SU-DHL-6 (cell line): ENCODE measurements at regions not wholly inside any gene's neighbourhood (a gene's known extent, or its start where the extent isn't known, plus 50 kb on each side); places are given as distances from the start of the nearest gene placed in this dataset.

Experiments
- H2AFZ ChIP-seq: fragments of 200-600 bp; sonication (generic); 2 replicates; pipeline ENCODE4 v1.6.1; 2014; ENCODE audit warnings: low read depth, mild to moderate bottlenecking, moderate library complexity, mixed read lengths, antibody characterized with exemption, low read length; ENCODE audit not compliant: severe bottlenecking
- H3F3A ChIP-seq: fragments of 200-600 bp; shearing (Covaris generic); 2 replicates; pipeline ENCODE4 v1.6.0; 2016; ENCODE audit warnings: antibody characterized with exemption, mild to moderate bottlenecking; ENCODE audit not compliant: insufficient read depth
- H3K27ac ChIP-seq: fragments of 200-600 bp; sonication (generic); 2 replicates; pipeline ENCODE4 v1.5.1; 2016; ENCODE audit warnings: low read depth, mild to moderate bottlenecking, low read length, moderate library complexity, mixed read lengths
- H3K27me3 ChIP-seq: fragments of 200-600 bp; sonication (generic), shearing (Covaris generic); 2 replicates; pipeline ENCODE4 v1.6.0; 2014; ENCODE audit warnings: mild to moderate bottlenecking, low read length
- H3K36me3 ChIP-seq: fragments of 200-600 bp; sonication (generic); 2 replicates; pipeline ENCODE4 v1.6.1; 2014; ENCODE audit warnings: mild to moderate bottlenecking, low read length, mixed read lengths
- H3K4me2 ChIP-seq: fragments of 300-600, 200-600 bp; shearing (Covaris generic), sonication (generic); 2 replicates; pipeline ENCODE4 v1.6.0; 2014; ENCODE audit warnings: low read length, low read depth, mild to moderate bottlenecking; ENCODE audit not compliant: poor library complexity, severe bottlenecking
- H3K4me3 ChIP-seq: fragments of 200-600 bp; sonication (generic); 2 replicates; pipeline ENCODE4 v1.5.1; 2014; ENCODE audit warnings: antibody characterized with exemption, low read length, mild to moderate bottlenecking, mixed read lengths; ENCODE audit not compliant: insufficient read depth, poor library complexity, severe bottlenecking
- H3K79me2 ChIP-seq: fragments of 200-600 bp; sonication (generic); 2 replicates; pipeline ENCODE4 v1.6.1; 2014; ENCODE audit warnings: mild to moderate bottlenecking, low read length, moderate library complexity; ENCODE audit not compliant: insufficient read depth
- H3K9ac ChIP-seq: fragments of 200-600 bp; sonication (generic); 2 replicates; pipeline ENCODE4 v1.7.0; 2014; ENCODE audit warnings: mild to moderate bottlenecking, low read length
- H3K9me2 ChIP-seq: fragments of 200-600 bp; sonication (generic); replicated peaks from 2 replicates; pipeline ENCODE4 v1.6.1; 2014; ENCODE audit warnings: low read length; ENCODE audit not compliant: insufficient read depth
- H3K9me3 ChIP-seq: fragments of 200-600 bp; sonication (generic); 2 replicates; pipeline ENCODE4 v1.6.1; 2014; ENCODE audit warnings: low read length, mixed read lengths; ENCODE audit not compliant: insufficient read depth
- H4K20me1 ChIP-seq: fragments of 200-600 bp; sonication (generic); 2 replicates; pipeline ENCODE4 v1.6.1; 2014; ENCODE audit warnings: low read depth, mild to moderate bottlenecking, antibody characterized with exemption, low read length, moderate library complexity, mixed read lengths
- CTCF ChIP-seq: fragments of 200-600 bp; sonication (generic); IDR thresholded peaks from one replicate; pipeline ENCODE4 v1.5.1; 2017; ENCODE audit warnings: antibody characterized with exemption, mild to moderate bottlenecking, low read length, moderate library complexity; ENCODE audit not compliant: insufficient read depth, poor library complexity, severe bottlenecking
- EZH2phosphoT487 ChIP-seq: fragments of 200-600 bp; sonication (generic), shearing (Covaris generic); conservative IDR thresholded peaks from 2 replicates; pipeline ENCODE4 v1.6.1; 2018; ENCODE audit warnings: mild to moderate bottlenecking, antibody characterized with exemption, low read length, moderate library complexity, mixed read lengths

- Histone ChIP-seq H3K4me3 (no peak overlapping the region), H3K9me3 (no peaks in the 10 kb centered on the region), H3K79me2 (no peaks in the 10 kb centered on the region), H2AFZ (no peak overlapping the region), H3K36me3 (no peaks in the 10 kb centered on the region), H3K27ac (no peak overlapping the region), H3K27me3 (no peaks in the 10 kb centered on the region), H3K4me2 (no peak overlapping the region), H3K9me2 (no peaks in the 10 kb centered on the region), H3K9ac (no peak overlapping the region), H3F3A (no peaks in the 10 kb centered on the region), H4K20me1 (no peaks in the 10 kb centered on the region)
- TF ChIP-seq CTCF (no peak), EZH2phosphoT487 (no peak)
Measured at GRCh38 chr1:229752679-229753078, 126.6 kb downstream of the URB2 start.

- H3K27ac ChIP-seq = no peak overlapping the region
- no peak overlapping the region for H2AFZ ChIP-seq
Measured at GRCh38 chr1:229753764-229754551, 127.9 kb downstream of the URB2 start.

GRCh38 chr1:229756666-229757065 is 130.6 kb downstream of the URB2 start:
- Histone ChIP-seq H3K36me3 (no peaks in the 10 kb centered on the region), H3K4me3 (no peak overlapping the region), H3K27me3 (no peaks in the 10 kb centered on the region), H3K4me2 (no peak overlapping the region), H2AFZ (no peak overlapping the region), H3K9ac (no peak overlapping the region), H3K27ac (no peak overlapping the region), H3K9me2 (no peaks in the 10 kb centered on the region), H3K79me2 (no peaks in the 10 kb centered on the region), H3K9me3 (no peaks in the 10 kb centered on the region), H3F3A (no peaks in the 10 kb centered on the region), H4K20me1 (no peaks in the 10 kb centered on the region)
- no peak for TF ChIP-seq CTCF
- TF ChIP-seq EZH2phosphoT487 = no peak

More at GRCh38 chr1:229753764-229754551, 127.9 kb downstream of the URB2 start:
- H3F3A ChIP-seq = no peaks in the 10 kb centered on the region
- no peak overlapping the region for H3K4me2 ChIP-seq
- TF ChIP-seq CTCF (no peak), EZH2phosphoT487 (no peak)
- H3K9me3 ChIP-seq = no peaks in the 10 kb centered on the region
- H3K27me3 ChIP-seq = no peaks in the 10 kb centered on the region
- H3K4me3 ChIP-seq = no peak overlapping the region
- H4K20me1 ChIP-seq = no peaks in the 10 kb centered on the region
- H3K36me3 ChIP-seq = no peaks in the 10 kb centered on the region
- H3K9me2 ChIP-seq = no peaks in the 10 kb centered on the region
- H3K79me2 ChIP-seq = no peaks in the 10 kb centered on the region
- no peak overlapping the region for H3K9ac ChIP-seq
